NOMO-1 treated with dmso at 0.1 percent for 144 hours (cell line): ENCODE measurements at regions not wholly inside any gene's neighbourhood (a gene's known extent, or its start where the extent isn't known, plus 50 kb on each side); places are given as distances from the start of the nearest gene placed in this dataset.
"Not testable (repeated sequence)": the region's sequence is repeated elsewhere in the genome, so short reads cannot be mapped to it uniquely, and the experiment has no call there.

Source experiments
- DNase-seq: peaks from one replicate; lab custom pipeline; 2025; ENCODE audit not compliant: unreplicated experiment; lab: John Stamatoyannopoulos, UW

DNA sequence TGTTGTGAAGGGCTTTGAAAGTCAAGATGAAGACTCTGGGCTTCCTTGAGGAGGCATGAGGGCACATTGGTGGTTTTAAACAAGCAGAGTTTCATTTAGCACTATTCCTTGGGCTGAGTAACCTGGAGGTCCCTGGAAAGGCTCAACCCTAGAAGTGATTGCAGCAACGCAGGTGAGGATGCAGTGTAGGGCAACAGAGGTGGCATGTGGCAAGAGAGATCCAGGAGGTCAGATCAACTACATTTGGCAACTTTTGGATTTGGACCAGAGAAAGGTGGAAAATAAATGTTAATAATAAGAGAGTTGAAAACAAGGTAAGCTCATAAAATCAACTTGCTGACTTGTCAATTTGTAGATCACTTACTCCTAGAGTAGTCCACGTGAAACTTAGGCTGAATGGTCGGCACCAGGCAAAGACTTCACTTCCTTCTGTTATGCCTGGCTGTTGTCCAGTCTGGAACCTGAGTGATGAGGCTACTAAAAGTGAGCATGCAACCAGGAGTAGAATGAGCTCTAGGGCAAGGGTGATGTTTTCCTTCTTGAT lies 414.6 kb upstream of the ZMIZ1 start:
- DNase-seq, result no peak

DNA sequence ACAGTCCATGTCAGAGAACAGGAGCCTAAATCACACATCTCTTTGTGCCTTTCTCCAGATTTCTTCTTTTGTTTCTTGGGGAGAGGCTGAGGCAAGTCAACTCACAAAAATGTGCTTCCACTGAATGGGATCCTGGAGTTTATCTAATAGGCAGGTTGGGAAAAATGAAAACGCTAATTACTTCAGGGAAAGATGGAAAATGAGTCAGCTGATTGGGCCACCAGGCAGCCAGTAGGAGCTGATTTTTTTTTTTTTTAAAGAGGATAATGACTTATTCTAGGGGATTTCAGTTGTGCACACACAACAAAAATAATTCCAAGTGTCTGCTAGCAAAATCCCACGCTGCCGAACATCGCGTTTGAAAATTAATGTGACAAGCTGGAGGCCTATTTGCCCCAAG lies 412.8 kb upstream of the ZMIZ1 start:
- no peak for DNase-seq

DNA sequence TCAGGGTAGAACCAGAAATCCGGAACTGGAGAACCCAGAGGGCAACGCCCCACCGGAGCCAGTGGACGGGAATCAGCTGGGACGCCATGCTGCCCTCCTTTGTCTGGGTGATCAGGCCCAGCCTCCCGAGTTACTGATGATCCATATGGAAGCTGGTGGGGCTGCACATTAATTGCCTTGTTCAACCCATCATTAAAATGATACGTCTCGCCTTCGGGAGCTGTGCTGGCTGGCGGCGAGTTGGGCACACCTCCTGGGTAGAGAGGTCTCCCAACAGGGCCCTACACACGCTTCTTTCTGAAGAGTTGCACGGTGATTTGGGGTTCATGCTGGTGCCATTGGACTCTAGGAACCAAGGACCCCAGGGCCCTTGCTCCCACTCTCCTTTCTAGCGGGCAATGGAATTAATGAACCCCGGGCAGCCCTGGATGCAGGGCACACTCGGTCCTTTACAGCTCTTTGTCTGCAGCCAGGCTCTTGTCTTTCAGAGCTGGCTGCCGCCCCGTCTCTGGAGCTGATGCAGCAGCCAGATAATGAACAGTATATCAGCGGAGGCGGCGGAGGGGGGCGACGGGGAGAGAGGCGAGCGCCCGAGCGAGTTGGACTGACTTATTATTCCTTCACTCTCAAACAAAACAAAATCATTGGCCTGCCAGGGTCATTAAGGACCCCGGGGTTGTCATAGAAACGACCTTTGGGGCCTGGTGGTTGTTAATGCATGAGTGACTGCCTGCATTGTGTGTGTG lies 412.2 kb upstream of the ZMIZ1 start:
- DNase-seq, result no peak

DNA sequence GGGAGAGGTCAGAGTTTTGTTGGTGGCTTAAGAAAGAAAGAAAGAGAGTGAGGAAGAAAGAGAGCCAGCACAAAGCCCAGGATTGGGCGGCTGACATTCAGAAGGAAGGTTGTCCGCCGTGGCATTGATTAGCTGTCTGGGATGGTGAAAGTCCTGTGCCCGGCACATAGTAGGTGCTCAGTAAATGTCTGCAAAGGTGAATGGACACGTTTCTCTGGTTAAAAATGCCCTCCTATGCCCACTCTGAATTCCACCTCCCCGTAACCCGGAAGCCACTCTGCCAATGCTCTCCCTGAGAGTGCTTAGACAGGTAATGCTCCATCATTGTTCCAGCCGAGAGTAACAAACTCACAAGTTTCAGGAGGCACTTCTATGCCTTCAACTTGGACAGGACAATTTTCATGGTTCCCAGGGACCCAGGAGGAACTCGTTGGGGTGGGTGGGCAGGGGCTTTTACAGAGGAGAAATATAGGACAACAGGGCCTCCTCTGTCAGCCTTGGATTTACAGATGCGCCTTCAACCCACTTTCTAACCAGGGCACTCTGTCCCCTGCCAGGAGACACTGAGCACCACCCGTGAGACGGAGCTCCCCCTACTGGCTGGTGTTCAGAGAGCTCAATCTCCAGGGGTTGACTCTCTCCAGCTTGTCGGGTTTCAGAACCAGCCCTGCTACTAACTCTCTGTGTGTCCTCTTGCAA lies 411.5 kb upstream of the ZMIZ1 start:
- DNase-seq, result peak; percentile 41

DNA sequence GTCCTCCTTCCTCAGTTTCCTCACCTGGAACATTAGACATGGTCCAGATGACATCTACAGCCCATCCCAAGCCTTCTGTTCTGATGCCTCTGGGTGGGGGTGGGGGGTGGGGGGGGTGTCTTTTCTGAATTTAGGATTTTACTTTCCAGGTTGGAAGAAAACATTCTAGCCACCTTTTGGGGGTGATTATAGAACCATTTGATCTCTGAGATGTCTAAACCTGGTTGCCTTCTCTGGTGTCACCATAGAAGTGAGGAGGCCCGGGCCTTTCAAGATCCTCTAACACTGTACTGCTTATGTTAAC lies 411.0 kb upstream of the ZMIZ1 start:
- no peak for DNase-seq

DNA sequence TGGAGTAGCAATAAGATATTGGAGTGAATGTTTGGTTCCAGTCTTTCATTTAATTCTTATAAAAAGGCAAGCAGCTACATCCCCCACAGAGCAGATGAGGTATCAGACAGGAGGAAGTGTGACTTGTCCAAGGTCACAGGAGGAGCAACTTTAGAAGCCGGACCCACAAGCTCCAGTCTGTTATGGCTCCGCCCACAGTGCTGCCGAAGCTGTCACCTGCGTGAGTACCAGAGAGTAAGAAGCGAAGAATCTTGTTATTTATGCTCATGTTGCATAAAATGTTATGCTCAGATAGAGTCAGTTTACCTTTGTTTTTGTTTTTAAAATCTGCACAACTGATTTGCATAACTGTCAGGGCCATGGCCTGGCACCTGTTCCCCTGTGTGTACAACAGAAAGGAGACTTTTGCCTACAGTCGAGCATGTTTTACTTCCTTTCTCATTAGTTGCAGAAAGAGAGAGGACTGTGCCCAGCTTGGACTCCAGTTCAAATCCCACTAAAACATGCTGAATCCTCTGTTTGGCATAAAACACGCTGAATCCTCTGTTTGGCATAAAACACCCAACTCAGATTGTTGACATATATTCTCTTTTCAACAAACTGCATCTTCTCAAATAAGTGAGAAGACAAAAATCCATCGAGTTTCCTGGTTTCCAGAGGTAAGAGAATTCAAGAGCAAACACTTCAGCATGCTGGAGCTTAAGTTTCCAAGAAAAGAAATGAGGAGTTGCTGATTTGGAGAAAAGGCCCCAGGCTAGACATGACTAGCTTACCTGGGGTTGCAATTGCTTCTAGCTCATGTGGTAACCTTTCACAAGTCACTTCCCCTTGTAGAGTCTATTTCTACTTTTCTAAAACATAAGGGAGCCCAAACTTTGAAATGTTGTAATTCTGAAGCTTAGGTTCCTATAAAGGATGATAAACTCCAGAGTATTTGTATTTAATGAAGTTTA lies 409.8 kb upstream of the ZMIZ1 start:
- peak; percentile 17 for DNase-seq

DNA sequence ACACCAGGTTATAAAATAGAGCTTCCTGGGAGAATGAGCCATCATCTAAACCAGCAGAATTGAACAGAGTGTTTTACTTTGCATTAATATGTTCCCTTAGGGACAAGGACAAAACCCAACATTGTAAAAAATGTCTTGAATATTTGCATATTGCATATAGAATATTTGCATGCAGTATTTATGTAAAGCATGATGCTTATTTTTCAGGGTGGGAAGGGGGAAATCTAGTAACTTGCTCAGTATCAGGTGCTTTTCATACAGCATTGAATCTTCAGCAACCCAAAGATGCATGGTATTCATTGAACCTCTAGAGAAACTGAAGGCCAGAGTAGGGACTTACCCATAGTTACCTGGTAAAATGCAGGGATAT lies 409.2 kb upstream of the ZMIZ1 start:
- no peak for DNase-seq

DNA sequence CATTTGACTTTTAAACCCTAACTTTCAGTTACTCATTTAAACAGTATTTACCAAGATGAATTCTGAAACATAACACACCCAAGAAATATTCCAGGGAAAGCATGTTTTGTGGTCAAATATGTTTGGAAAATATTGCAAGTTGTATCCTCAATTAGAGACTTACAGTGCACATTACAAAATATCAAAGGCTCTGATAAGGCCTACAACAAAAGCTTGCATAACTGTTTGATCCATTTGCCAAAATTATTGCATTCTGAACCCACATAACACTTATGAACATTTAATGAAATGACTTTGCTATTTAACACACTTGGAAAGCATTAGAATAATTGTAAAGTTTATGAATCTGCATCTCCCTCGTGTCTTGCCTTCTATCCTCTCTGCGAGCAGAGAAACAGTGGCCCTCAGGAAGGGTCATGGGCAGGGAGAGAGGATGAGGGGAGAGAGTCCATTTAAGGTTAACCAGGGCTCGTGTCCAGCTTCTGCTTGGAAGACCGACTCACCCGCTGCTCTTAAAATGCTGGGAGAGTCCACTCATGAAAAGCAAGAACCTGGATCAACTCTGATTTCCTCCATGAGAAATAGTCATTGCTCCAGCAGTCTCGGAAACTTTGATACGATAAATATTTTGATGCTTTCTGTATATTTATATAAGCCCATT lies 408.2 kb upstream of the ZMIZ1 start:
- no peak for DNase-seq

DNA sequence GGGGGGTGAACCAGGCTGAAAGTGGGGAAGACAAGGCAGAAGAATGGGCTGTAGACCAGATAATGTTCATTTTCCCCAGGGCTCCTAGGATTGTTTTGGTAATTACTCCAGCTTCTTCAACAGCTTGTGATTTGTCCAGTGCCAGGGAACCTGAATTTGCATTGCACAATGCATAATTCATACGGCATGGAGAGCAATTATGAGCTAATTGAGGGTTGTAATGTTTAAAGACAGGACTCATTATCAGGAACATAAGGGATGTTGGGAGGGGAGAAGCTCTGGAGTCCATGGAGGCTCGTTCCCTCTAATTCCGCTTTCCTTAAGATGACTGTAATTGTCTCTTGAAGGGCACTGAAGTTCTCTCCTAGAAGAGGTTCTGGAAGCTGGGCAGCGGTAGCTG lies 405.0 kb upstream of the ZMIZ1 start:
- DNase-seq, result no peak

DNA sequence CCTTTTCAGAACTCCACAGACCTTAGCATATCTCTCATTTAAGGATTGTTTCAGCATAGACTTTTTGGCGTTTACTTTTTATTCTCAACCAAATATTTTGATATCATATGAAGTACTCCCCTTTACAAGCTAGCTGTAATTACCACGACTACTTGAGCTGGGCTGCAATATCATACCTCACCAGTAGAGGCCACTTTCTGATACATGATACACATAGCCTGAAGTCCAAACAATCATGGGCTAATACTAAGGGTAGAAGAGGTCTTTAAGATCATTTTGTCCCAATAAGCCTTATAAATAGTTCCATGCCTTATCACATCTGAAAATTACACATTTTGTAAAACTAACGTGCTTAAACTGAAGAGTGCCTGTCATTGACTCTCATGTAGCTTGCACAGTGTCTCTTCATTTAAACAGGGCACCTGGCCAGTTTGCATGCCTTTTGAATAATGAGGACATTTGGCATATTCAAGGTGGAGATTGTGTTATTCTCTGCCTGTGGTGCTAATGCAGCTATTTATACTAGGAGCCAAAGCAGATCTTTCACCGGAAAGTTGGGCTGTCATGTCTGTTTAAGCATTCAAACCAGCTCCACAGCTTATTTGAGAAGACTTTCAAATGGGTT lies 403.7 kb upstream of the ZMIZ1 start:
- no peak for DNase-seq

DNA sequence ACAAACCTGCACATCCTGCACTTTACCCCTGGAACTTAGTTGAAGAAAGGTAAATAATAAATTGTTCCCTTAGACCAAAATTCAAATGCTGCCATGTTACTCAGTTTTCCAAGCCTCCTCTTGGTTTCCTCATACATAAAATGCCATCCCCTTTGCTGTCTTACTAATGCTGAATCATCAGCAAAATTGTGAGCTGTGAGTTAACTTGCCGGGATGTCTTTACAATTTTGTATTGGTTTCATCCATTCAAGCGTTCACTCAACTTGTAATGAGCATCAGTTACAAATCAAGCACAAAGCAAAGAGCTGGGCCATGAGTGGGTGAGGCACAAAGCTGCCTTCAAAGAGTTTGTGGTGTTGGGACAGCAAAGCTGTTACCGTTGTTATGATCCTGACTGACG lies 395.8 kb upstream of the ZMIZ1 start:
- no peak for DNase-seq

DNA sequence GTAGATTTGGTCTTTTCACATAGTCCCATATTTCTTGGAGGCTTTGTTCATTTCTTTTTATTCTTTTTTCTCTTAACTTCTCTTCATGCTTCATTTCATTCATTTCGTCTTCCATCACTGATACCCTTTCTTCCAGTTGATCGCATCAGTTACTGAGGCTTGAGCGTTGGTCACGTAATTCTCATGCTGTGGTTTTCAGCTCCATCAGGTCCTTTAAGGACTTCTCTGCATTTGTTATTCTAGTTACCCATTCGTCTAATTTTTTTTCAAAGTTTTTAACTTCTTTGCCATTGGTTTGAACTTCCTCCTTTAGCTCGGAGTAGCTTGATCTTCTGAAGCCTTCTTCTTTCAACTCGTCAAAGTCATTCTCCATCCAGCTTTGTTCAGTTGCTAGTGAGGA lies 387.6 kb upstream of the ZMIZ1 start:
- not testable (repeated sequence) for DNase-seq

DNA sequence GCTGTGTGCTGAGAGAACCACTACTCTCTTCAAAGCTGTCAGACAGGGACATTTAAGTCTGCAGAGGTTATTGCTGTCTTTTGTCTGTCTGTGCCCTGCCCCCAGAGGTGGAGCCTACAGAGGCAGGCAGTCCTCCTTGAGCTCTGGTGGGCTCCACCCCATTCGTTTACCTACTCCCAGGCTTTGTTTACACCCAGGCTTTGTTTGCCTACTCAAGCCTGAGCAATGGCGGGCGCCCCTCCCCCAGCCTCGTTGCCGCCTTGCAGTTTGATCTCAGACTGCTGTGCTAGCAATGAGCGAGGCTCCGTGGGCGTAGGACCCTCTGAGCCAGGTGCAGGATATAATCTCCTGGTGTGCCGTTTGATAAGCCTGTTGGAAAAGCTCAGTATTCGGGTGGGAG lies 386.8 kb upstream of the ZMIZ1 start:
- not testable (repeated sequence) for DNase-seq

DNA sequence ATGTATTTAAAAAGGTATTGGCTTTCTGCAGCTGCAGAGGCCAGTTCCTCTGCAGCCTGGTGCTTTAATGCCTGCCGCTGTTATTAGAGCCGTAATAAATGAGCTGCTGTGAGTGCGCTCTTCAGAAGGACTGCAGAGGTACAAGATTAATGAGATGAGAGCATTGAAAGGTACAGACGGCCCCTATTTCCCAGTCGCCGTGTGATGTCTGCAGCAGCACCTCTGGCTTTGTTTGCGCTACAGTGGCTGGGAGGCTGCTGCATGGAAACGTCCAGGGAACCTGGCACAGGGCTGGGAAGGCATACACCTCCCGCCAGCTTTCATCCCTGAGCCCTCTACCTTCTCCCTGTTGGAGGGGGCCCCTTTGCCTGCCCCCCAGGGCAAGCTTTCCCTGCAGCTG lies 383.8 kb upstream of the ZMIZ1 start:
- DNase-seq, result no peak

DNA sequence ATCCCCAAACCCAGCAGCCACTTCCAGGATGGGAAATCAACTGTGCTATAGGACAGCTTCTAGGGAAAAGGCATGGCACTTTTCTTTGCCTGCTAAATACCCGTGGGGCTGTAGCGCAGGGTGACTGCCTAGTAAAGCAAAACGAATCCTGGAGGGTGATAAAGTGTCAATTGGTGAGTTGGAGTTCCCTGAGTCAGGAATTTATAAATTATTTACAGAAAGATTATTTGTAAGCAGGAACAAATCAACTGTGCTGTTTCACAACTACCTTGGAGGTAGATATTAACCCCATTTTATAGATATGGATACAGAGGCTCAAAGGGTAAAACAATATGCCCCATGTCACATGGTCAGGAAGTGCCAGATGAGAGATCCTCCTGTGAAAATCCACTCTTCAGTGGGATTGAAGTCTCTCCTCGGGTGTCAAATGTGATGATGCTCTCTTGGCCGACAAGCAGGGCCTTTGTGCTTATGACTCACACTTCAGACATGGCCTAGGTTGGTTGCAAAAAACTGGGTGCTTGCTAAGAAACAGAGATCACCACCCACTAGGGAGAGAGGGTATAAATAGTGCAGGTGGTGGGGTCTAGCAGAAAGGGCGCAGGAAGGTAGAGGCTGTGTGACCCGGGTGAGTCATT lies 383.2 kb upstream of the ZMIZ1 start:
- no peak for DNase-seq

DNA sequence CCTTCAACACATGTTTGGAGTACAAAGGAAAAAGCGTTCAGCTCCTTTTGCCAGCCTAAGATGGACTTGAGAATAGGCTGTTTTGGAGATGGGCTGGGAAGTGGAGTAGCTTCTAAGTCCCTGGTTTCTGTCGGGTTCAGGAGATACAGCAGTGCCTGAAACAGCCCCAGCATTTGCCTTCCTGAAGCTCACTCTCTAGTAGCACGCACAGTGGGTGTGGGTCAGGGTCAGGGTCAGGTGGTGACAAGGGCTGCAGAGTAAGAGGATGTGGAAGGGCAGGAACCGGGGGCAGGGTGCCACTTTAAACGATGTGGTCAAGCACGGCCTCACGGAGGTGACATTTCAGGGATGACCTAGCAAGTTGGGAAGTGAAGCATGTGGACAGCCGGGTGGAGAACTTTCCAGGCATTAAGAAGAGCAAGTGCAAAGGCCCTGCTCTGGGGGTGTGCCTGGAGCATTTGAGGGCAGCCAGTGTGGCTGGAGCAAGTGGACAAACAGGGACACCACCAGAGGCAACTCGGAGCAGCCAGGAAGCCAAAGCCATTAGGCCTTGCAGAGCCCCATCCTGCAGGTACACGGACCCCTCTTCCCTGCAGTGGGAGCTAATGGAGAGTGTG lies 382.2 kb upstream of the ZMIZ1 start:
- DNase-seq, result no peak

DNA sequence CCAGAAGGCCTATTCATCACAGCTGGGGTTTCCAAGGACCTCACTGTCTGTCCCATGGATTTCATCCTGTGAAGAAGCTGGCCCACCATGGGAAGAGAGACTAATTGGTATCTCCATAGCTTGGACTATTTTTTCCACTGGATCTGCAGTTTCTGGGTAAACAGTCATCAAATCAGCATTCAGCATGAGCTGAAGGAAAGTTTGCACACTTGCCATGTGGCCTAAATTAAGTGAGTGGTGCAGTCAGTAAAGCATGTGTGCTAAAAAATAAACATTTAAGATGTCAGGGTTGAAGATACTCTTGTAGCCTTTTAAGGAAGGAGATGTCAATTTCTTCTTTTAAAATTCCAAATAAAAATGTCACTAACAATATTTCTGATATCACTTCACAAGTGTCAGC lies 381.1 kb upstream of the ZMIZ1 start:
- DNase-seq, result no peak

DNA sequence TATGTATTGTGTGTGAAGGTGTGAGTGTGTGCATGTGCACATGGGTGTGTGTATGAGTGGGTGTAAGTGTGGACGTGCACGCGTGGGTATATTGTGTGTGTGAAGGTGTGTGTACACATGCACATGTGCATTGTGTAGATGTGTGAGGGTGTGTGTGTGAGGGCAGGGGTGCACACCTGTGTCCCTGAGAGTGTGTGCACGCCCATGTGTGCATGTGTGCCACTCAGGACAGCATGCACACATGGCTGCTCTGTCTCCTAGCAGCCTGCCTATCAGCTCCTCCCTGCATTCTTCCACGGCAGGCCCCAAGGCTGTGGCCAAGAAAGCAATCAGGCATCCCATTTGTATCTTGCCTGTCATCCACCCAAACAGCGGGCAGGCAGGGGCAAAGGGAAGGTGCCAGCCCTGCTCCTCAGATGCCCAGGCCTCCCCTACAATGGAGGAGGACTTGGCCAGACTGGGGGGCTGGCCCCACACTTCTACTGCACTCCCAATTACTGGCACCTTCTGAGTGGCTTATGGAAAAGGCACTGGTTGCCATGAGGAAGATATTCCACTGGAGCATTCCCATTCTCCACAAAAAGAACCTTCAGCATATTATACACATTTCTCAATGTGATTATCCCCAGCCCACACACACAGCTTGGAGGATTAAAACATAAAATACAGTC lies 380.4 kb upstream of the ZMIZ1 start:
- no peak for DNase-seq

DNA sequence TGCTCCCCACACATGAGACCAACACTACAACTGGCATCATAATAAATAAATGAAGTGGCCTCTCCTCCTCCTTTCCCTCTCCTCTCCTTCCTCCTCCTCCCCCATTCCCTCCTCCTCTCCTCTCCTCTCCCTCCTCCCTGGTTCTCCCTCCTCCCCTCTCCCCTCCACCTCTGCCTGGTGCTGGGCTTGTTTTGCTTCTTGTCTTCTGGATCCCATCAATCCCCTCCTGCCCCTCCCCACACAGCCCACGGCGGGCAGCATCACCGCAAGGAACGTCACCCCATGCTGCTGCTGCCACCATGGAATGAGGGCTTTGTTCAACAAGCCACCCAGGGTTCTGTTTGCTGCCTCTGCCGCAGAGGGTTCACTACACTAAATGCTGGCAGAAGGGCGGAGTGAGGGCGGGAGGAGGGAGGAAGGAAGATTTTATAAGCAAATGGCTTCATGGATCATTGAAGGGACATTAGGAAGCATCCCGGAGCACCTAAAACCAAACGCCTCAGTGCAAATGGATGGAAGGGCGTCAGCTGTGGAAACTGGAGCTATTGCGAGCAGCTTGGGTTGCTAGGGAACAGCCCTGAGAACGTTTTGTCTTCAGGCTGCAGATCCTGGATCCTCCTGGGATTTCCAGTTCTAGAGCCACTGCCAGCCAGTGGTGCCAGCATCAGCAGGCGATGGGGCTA lies 379.7 kb upstream of the ZMIZ1 start:
- DNase-seq, result no peak
